SKM-1 treated with dmso at 0.1 percent for 144 hours (cell line): ENCODE measurements at regions not wholly inside any gene's neighbourhood (a gene's known extent, or its start where the extent isn't known, plus 50 kb on each side); places are given as distances from the start of the nearest gene placed in this dataset.

Source experiments
- DNase-seq: peaks from one replicate; lab custom pipeline; 2025; ENCODE audit not compliant: unreplicated experiment; lab: John Stamatoyannopoulos, UW

GRCh38 chr14:103206836-103207387 lies 83.7 kb downstream of the TNFAIP2 start:
- DNase-seq: no peak

GRCh38 chr14:103207388-103208072 lies 84.3 kb downstream of the TNFAIP2 start:
- no peak for DNase-seq

- DNase-seq: no peak
Observed at GRCh38 chr14:103209054-103209453, 85.8 kb downstream of the TNFAIP2 start.

- no peak for DNase-seq
Observed at GRCh38 chr14:103209506-103209905, 86.2 kb downstream of the TNFAIP2 start.

GRCh38 chr14:103213331-103213730 lies 90.1 kb downstream of the TNFAIP2 start:
- DNase-seq: no peak

- no peak for DNase-seq
Observed at GRCh38 chr14:103214461-103214958, 91.2 kb downstream of the TNFAIP2 start.

GRCh38 chr14:103216399-103216798 lies 93.1 kb downstream of the TNFAIP2 start:
- no peak for DNase-seq

- DNase-seq: no peak
Observed at GRCh38 chr14:103216857-103217256, 93.6 kb downstream of the TNFAIP2 start.

GRCh38 chr14:103217538-103217937 lies 94.3 kb downstream of the TNFAIP2 start:
- DNase-seq: no peak

- DNase-seq: no peak
Observed at GRCh38 chr14:103220134-103220981, 97.1 kb downstream of the TNFAIP2 start.

- no peak for DNase-seq
Observed at GRCh38 chr14:103220982-103221641, 97.9 kb downstream of the TNFAIP2 start.

GRCh38 chr14:103221781-103222358 lies 98.6 kb downstream of the TNFAIP2 start:
- no peak for DNase-seq

- no peak for DNase-seq
Observed at GRCh38 chr14:103223818-103224352, 100.6 kb downstream of the TNFAIP2 start.

GRCh38 chr14:103225062-103225461 lies 101.8 kb downstream of the TNFAIP2 start:
- DNase-seq: no peak

DNA sequence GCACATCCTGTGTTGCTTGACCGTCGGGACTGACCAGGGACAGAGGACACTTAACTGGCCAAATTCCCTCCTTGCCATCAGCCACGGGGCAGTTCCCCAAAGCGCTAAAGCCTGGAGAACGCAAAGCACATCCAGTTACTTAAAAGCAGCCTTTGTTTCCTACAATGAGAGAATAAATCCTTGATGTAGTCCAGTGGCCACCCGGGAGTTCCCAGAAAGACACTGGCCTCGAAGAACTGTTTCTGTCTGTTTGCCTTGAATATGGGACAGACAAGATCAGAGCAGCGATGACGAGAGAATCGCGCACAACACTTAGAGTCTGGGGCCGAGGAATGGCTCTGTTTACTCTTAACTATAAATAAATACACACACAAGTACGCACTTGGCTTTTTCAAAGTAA lies 102.2 kb downstream of the TNFAIP2 start:
- no peak for DNase-seq

- no peak for DNase-seq
Observed at GRCh38 chr14:103227094-103227768, 104.0 kb downstream of the TNFAIP2 start.

GRCh38 chr14:103228076-103228806 lies 105.0 kb downstream of the TNFAIP2 start:
- no peak for DNase-seq

- DNase-seq: no peak
Observed at GRCh38 chr14:103228866-103229265, 105.2 kb upstream of the EIF5 start.

DNA sequence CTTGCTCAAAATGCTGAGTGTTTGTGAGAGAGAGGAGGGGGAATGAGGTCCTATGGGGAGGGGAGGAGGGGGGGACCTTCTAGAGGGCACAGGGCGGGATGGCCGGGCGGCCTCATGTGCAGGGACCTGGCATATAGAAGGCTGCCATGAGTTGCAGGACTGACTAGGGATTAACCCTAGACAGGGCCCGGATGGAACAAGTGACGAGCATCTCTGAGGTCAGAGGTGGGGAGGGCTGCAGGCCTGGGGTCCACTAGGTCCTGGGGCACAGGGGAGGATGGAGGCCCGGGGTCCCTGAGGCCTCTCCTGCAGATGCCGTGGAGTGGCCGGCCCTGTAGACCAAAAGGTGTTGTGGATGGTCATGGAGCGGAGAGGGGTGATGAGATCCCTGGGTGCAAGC lies 104.0 kb upstream of the EIF5 start:
- no peak for DNase-seq
